H1 (cell line): ENCODE measurements at regions not wholly inside any gene's neighbourhood (a gene's known extent, or its start where the extent isn't known, plus 50 kb on each side); places are given as distances from the start of the nearest gene placed in this dataset.

Source experiments
- CTCF ChIA-PET: fragments of 300-600 bp; sonication (Branson Sonifier 250); formaldehyde crosslinking; loops from one replicate; lab custom pipeline; 2021; ENCODE audit not compliant: partially characterized antibody; lab: Charles Lee
- POLR2A ChIA-PET: fragments of 300-600 bp; sonication (Branson Sonifier 250); formaldehyde crosslinking; loops from one replicate; lab custom pipeline; 2021; ENCODE audit warnings: inconsistent platforms; ENCODE audit not compliant: partially characterized antibody; lab: Charles Lee
- DNase-seq, 2 experiments: peaks; one replicate each; pipeline versions ENCODE4 v3.0.0 to v3.0.0-alpha.2; 2010 to 2022; ENCODE audit warnings: low spot score in 2 of 2, low read depth in 1 of 2, mixed read lengths in 1 of 2
- FAIRE-seq: peaks from 2 replicates; lab custom pipeline; 2011; peaks lifted over from hg19 to GRCh38; lab: Jason Lieb, UNC
- H2AFZ ChIP-seq: 2 replicates; pipeline ENCODE4 v1.8.1; 2012; ENCODE audit warnings: low read length, inconsistent platforms
- H2AK5ac ChIP-seq: 2 replicates; pipeline ENCODE4 v1.6.1; 2013; ENCODE audit warnings: low read depth, low read length
- H2BK120ac ChIP-seq: replicated peaks from 2 replicates; pipeline ENCODE3; 2013; ENCODE audit warnings: low read depth, low read length, inconsistent platforms
- H2BK12ac ChIP-seq: 2 replicates; pipeline ENCODE4 v1.6.1; 2013; ENCODE audit warnings: low read depth, low read length
- H2BK15ac ChIP-seq: 2 replicates; pipeline ENCODE4 v1.6.1; 2013; ENCODE audit warnings: low read length
- H2BK20ac ChIP-seq: 2 replicates; pipeline ENCODE4 v1.6.1; 2013; ENCODE audit warnings: low read length
- H2BK5ac ChIP-seq: 2 replicates; pipeline ENCODE4 v1.6.1; 2013; ENCODE audit warnings: low read depth, low read length
- H3K14ac ChIP-seq: 2 replicates; pipeline ENCODE4 v1.6.1; 2013; ENCODE audit warnings: inconsistent platforms; ENCODE audit not compliant: insufficient read length
- H3K18ac ChIP-seq: 2 replicates; pipeline ENCODE4 v1.6.1; 2013; ENCODE audit warnings: low read length; ENCODE audit errors: extremely low read depth
- H3K23ac ChIP-seq: 2 replicates; pipeline ENCODE4 v1.6.1; 2013; ENCODE audit warnings: inconsistent platforms; ENCODE audit not compliant: insufficient read length
- H3K23me2 ChIP-seq: 2 replicates; pipeline ENCODE4 v1.6.1; 2013; ENCODE audit warnings: low read depth, low read length
- H3K27ac ChIP-seq: 2 replicates; pipeline ENCODE4 v1.6.1; 2011; ENCODE audit warnings: low read depth, low read length, inconsistent platforms
- H3K27me3 ChIP-seq, 4 experiments: replicated peaks in 1 of 4; 1 replicate in 1 of 4; 2 replicates in 3 of 4; pipeline versions ENCODE4 v1.6.1 to v1.8.1; 2011 to 2013; ENCODE audit warnings: low read length in 3 of 4, mild to moderate bottlenecking in 3 of 4, inconsistent platforms in 2 of 4, mixed read lengths in 2 of 4, moderate library complexity in 1 of 4; ENCODE audit not compliant: control insufficient read depth in 3 of 4, insufficient read depth in 3 of 4; ENCODE audit errors: extremely low read depth in 1 of 4
- H3K36me3 ChIP-seq, 4 experiments: 2 replicates each; pipeline versions ENCODE4 v1.6.1 to v1.8.1; 2011 to 2013; ENCODE audit warnings: mild to moderate bottlenecking in 4 of 4, low read length in 3 of 4, moderate library complexity in 2 of 4, control low read depth in 1 of 4, inconsistent platforms in 1 of 4; ENCODE audit not compliant: insufficient read depth in 4 of 4, control insufficient read depth in 2 of 4
- H3K4ac ChIP-seq: replicated peaks from 2 replicates; pipeline ENCODE3; 2013; ENCODE audit warnings: low read length, low read depth, mixed read lengths, inconsistent platforms; ENCODE audit not compliant: insufficient read length
- H3K4me1 ChIP-seq, 4 experiments: replicated peaks in 1 of 4; 1 replicate in 1 of 4; 2 replicates in 3 of 4; pipeline versions ENCODE4 v1.6.1 to v1.8.1; 2011 to 2013; ENCODE audit warnings: low read length in 3 of 4, inconsistent platforms in 2 of 4, mixed read lengths in 1 of 4; ENCODE audit not compliant: insufficient read depth in 4 of 4, control insufficient read depth in 3 of 4
- H3K4me2 ChIP-seq, 2 experiments: 2 replicates each; pipeline versions ENCODE4 v1.6.1 to v1.8.1; 2011 to 2013; ENCODE audit warnings: low read depth in 2 of 2, low read length in 2 of 2, control low read depth in 1 of 2, inconsistent platforms in 1 of 2, mild to moderate bottlenecking in 1 of 2; ENCODE audit not compliant: insufficient read depth in 1 of 2
- H3K4me3 ChIP-seq, 4 experiments: fragments of 200-600, 300-600 bp in 1 of 4; sonication (generic), shearing (Covaris generic), sonication (Bioruptor Twin) in 1 of 4; 2 replicates each; pipeline versions ENCODE4 v1.5.1 to v1.8.1; 2011 to 2016; ENCODE audit warnings: low read length in 4 of 4, low read depth in 3 of 4, control low read depth in 2 of 4, inconsistent platforms in 2 of 4, mild to moderate bottlenecking in 2 of 4, mixed read lengths in 1 of 4, moderate library complexity in 1 of 4; ENCODE audit not compliant: insufficient read depth in 2 of 4; ENCODE audit errors: extremely low read depth in 1 of 4
- H3K56ac ChIP-seq: replicated peaks from 2 replicates; pipeline ENCODE3; 2013; ENCODE audit warnings: low read depth, mild to moderate bottlenecking, mixed read lengths, low read length, inconsistent platforms; ENCODE audit not compliant: insufficient read length
- H3K79me1 ChIP-seq: 2 replicates; pipeline ENCODE4 v1.6.1; 2013; ENCODE audit warnings: low read depth, low read length, control low read depth
- H3K79me2 ChIP-seq, 2 experiments: 2 replicates each; pipeline versions ENCODE4 v1.6.1 to v1.8.1; 2012 to 2013; ENCODE audit warnings: low read length in 2 of 2, mild to moderate bottlenecking in 2 of 2, inconsistent platforms in 1 of 2; ENCODE audit not compliant: insufficient read depth in 2 of 2, control insufficient read depth in 1 of 2
- H3K9ac ChIP-seq, 4 experiments: replicated peaks in 1 of 4; 1 replicate in 1 of 4; 2 replicates in 3 of 4; pipeline versions ENCODE4 v1.6.1 to v1.8.1; 2011 to 2013; ENCODE audit warnings: low read depth in 3 of 4, low read length in 3 of 4, control low read depth in 2 of 4, mild to moderate bottlenecking in 2 of 4, moderate library complexity in 2 of 4, inconsistent platforms in 1 of 4; ENCODE audit errors: extremely low read depth in 1 of 4
- H3K9me3 ChIP-seq, 2 experiments: 2 replicates each; pipeline versions ENCODE4 v1.6.1 to v1.8.1; 2012 to 2013; ENCODE audit warnings: mild to moderate bottlenecking in 2 of 2, moderate library complexity in 2 of 2, control low read depth in 1 of 2, inconsistent platforms in 1 of 2, low read depth in 1 of 2, low read length in 1 of 2, mixed read lengths in 1 of 2; ENCODE audit not compliant: insufficient read depth in 2 of 2
- H4K20me1 ChIP-seq, 2 experiments: replicated peaks in 1 of 2; 2 replicates each; pipeline versions ENCODE3 to v1.8.1; 2011 to 2013; ENCODE audit warnings: inconsistent platforms in 2 of 2, low read length in 2 of 2, mild to moderate bottlenecking in 1 of 2; ENCODE audit not compliant: insufficient read depth in 2 of 2, control insufficient read depth in 1 of 2
- H4K5ac ChIP-seq: 2 replicates; pipeline ENCODE4 v1.6.1; 2013; ENCODE audit warnings: low read length, low read depth, mixed read lengths, inconsistent platforms; ENCODE audit not compliant: insufficient read length
- H4K8ac ChIP-seq: 2 replicates; pipeline ENCODE4 v1.8.0; 2013; ENCODE audit warnings: mild to moderate bottlenecking, moderate library complexity, low read length, inconsistent platforms; ENCODE audit not compliant: insufficient read depth; ENCODE audit errors: extremely low read depth
- H4K91ac ChIP-seq: replicated peaks from 2 replicates; pipeline ENCODE3; 2013; ENCODE audit warnings: low read length, mixed read lengths, inconsistent platforms; ENCODE audit not compliant: insufficient read length
- GTF2F1 ChIP-seq: IDR thresholded peaks from 2 replicates; pipeline ENCODE4 v1.6.1; 2012; ENCODE audit warnings: low read depth, low read length, improper control_type of control experiment, borderline replicate concordance
- JUN ChIP-seq: IDR thresholded peaks from 2 replicates; pipeline ENCODE4 v1.6.1; 2011; ENCODE audit warnings: low read depth, mild to moderate bottlenecking, improper control_type of control experiment, low read length
- RXRA ChIP-seq: IDR thresholded peaks from 2 replicates; pipeline ENCODE4 v1.6.1; 2011; ENCODE audit warnings: low read depth, mild to moderate bottlenecking, low read length, moderate library complexity; ENCODE audit not compliant: insufficient read depth
- SIRT6 ChIP-seq: IDR thresholded peaks from one replicate; pipeline ENCODE4 v1.7.1; 2012; ENCODE audit warnings: low read length, inconsistent platforms
- WGBS, 2 experiments: shearing (Covaris generic) in 1 of 2; methylation state at CpG; one replicate each; pipeline versions ENCODE4 v1.1.6 to v1.1.7; 2013 to 2015; ENCODE audit warnings: low lambda C conversion rate in 2 of 2, mixed read lengths in 2 of 2, inconsistent platforms in 1 of 2, low coverage in 1 of 2, missing lambda C conversion rate in 1 of 2; ENCODE audit not compliant: insufficient replicate concordance in 2 of 2, insufficient coverage in 1 of 2, insufficient read length in 1 of 2; ENCODE audit errors: extremely low coverage in 1 of 2, missing lambda C conversion rate in 1 of 2; 5-methylcytosine and 5-hydroxymethylcytosine counted together
- TF ChIP-seq, protein P1 (sequence below): IDR thresholded peaks from 2 replicates; pipeline ENCODE4 v1.6.1; 2012; ENCODE audit warnings: inconsistent platforms

DNA sequence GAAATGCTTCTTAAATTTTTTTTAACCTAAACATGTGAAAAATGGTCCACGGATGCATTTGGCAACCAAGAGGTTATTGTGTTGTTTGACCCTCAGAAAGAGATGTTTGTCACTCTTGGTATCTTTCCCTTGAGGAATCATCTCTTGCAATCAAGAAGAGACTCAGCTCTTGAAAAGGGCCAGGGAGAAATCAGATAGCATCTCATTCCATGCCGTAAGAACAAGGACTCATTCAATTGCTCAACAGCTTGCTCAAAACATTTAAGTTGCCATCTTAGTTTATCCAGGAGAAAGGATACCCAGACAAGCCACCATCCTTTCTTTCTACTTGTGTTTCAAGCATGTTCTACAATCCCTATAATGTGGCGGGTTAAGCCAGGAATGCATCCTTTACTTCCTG lies 209.5 kb upstream of the LNX1 start:
- no peak overlapping the region for H3K23ac ChIP-seq
- no peak overlapping the region for H4K5ac ChIP-seq
- 92% methylated on average over 3 of the region's 3 CpGs; no CpG with 5 or more reads in 1 of the 2 experiments for WGBS, 2 experiments
- H3K56ac ChIP-seq = no peak overlapping the region
- H2BK12ac ChIP-seq = no peak overlapping the region
- no peak overlapping the region for H3K18ac ChIP-seq
- no peak overlapping the region for H3K14ac ChIP-seq
- no peak overlapping the region for H2AFZ ChIP-seq
- no peak for DNase-seq
- no peak overlapping the region for H4K8ac ChIP-seq
- H3K4me3 ChIP-seq = no peak overlapping the region
- no peak overlapping the region for H2BK15ac ChIP-seq
- no peaks in the 10 kb centered on the region for H3K9me3 ChIP-seq
- H3K9ac ChIP-seq = no peak overlapping the region
- H3K79me1 ChIP-seq = no peaks in the 10 kb centered on the region
- no peaks in the 10 kb centered on the region for H3K79me2 ChIP-seq
- H3K4me1 ChIP-seq = no peaks in the 10 kb centered on the region
- no peak overlapping the region for H4K91ac ChIP-seq
- CTCF ChIA-PET = no interaction called here
- H3K23me2 ChIP-seq = no peaks in the 10 kb centered on the region
- no peak overlapping the region for H3K27ac ChIP-seq
- no peak overlapping the region for H3K4me2 ChIP-seq
- FAIRE-seq = no peak
- H3K4ac ChIP-seq = no peak overlapping the region
- H4K20me1 ChIP-seq = peaks cover 0 to 2% of the 10 kb centered on the region in 2 experiments
- no peak overlapping the region for H2AK5ac ChIP-seq
- no peaks in the 10 kb centered on the region for H3K36me3 ChIP-seq
- no peak overlapping the region for H2BK20ac ChIP-seq
- H2BK5ac ChIP-seq = no peak overlapping the region
- no peaks in the 10 kb centered on the region for H3K27me3 ChIP-seq
- no peak overlapping the region for H2BK120ac ChIP-seq
- POLR2A ChIA-PET = no interaction called here
- no peak for TF ChIP-seq JUN
- TF ChIP-seq, protein P1, sequence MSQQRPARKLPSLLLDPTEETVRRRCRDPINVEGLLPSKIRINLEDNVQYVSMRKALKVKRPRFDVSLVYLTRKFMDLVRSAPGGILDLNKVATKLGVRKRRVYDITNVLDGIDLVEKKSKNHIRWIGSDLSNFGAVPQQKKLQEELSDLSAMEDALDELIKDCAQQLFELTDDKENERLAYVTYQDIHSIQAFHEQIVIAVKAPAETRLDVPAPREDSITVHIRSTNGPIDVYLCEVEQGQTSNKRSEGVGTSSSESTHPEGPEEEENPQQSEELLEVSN = no peak
- TF ChIP-seq GTF2F1 = no peak
- TF ChIP-seq SIRT6 = no peak
- no peak for TF ChIP-seq RXRA
